K562 (cell line): ENCODE measurements at regions not wholly inside any gene's neighbourhood (a gene's known extent, or its start where the extent isn't known, plus 50 kb on each side); places are given as distances from the start of the nearest gene placed in this dataset.

ENCODE experiments used
- ATAC-seq: fragments of 200-7000 bp; cut with Tn5 transposase; 3 replicates; pipeline ENCODE4 v1.9.1; 2020; ENCODE audit warnings: moderate library complexity
- BruUV-seq: library from RNA; stranded (reverse); fragments of 400-500 nt; replicated peaks from 2 replicates; lab custom pipeline; 2021; lab: Mats Ljungman, UMichigan
- CTCF ChIA-PET: fragments of 300-600 bp; formaldehyde crosslinking; extraction: SDS; loops from one replicate; lab custom pipeline; 2021; ENCODE audit warnings: low intra/inter-chr PET ratio; lab: Yijun Ruan, JAX
- POLR2A ChIA-PET: fragments of 300-600, 350-650 bp; sonication (Branson Sonifier 250); formaldehyde crosslinking; extraction: SDS; loops from one replicate; lab custom pipeline; 2021; ENCODE audit warnings: antibody characterized with exemption, inconsistent platforms; lab: Yijun Ruan, JAX
- DNase-seq, 4 experiments: peaks; one replicate each; pipeline versions ENCODE4 v3.0.0 to v3.0.0-alpha.2; 2011 to 2018; ENCODE audit warnings: low spot score in 3 of 4, mixed read lengths in 3 of 4; ENCODE audit errors: extremely low read depth in 1 of 4
- FAIRE-seq: peaks from 2 replicates; lab custom pipeline; 2011; peaks lifted over from hg19 to GRCh38; lab: Jason Lieb, UNC
- H2AFZ ChIP-seq: 2 replicates; pipeline ENCODE4 v1.6.0; 2011; ENCODE audit warnings: low read depth, low read length, control low read depth, inconsistent platforms
- H3K27ac ChIP-seq: fragments of 200-600 bp; 3 replicates; pipeline ENCODE4 v1.8.0; 2011; ENCODE audit warnings: low read depth, mild to moderate bottlenecking, control low read depth, inconsistent platforms, low read length, moderate library complexity, mixed read lengths; ENCODE audit errors: extremely low read depth
- H3K27me3 ChIP-seq, 2 experiments: fragments of 300-600 bp in 1 of 2; 2 replicates in 1 of 2; 3 replicates in 1 of 2; pipeline versions ENCODE4 v1.6.0 to v1.8.0; 2011; ENCODE audit warnings: inconsistent platforms in 2 of 2, low read length in 2 of 2, mild to moderate bottlenecking in 1 of 2, mixed read lengths in 1 of 2, moderate library complexity in 1 of 2; ENCODE audit not compliant: control insufficient read depth in 2 of 2, insufficient read depth in 2 of 2
- H3K36me3 ChIP-seq: fragments of 300-600 bp; 3 replicates; pipeline ENCODE4 v1.8.0; 2011; ENCODE audit warnings: mild to moderate bottlenecking, low read length, inconsistent platforms; ENCODE audit not compliant: control insufficient read depth, insufficient read depth
- H3K4me1 ChIP-seq, 2 experiments: fragments of 200-600 bp in 1 of 2; replicated peaks in 1 of 2; 2 replicates in 1 of 2; 3 replicates in 1 of 2; pipeline versions ENCODE4 v1.5.1 to v1.8.0; 2011; ENCODE audit warnings: inconsistent platforms in 2 of 2, low read length in 2 of 2, mild to moderate bottlenecking in 1 of 2, mixed read lengths in 1 of 2, moderate library complexity in 1 of 2; ENCODE audit not compliant: control insufficient read depth in 2 of 2, insufficient read depth in 2 of 2
- H3K4me2 ChIP-seq: 2 replicates; pipeline ENCODE4 v1.6.1; 2011; ENCODE audit warnings: low read length, control low read depth, inconsistent platforms, mixed read lengths; ENCODE audit not compliant: insufficient read depth
- H3K4me3 ChIP-seq: fragments of 200-600 bp; sonication (generic), shearing (Covaris generic); 2 replicates; pipeline ENCODE4 v1.5.1; 2016; ENCODE audit warnings: control low read depth, inconsistent platforms
- H3K79me2 ChIP-seq: fragments of 200-600 bp; 3 replicates; pipeline ENCODE4 v1.8.0; 2011; ENCODE audit warnings: low read length, inconsistent platforms; ENCODE audit not compliant: control insufficient read depth, insufficient read depth
- H3K9ac ChIP-seq, 2 experiments: 2 replicates each; pipeline versions ENCODE4 v1.6.0 to v1.6.1; 2011; ENCODE audit warnings: low read depth in 2 of 2, low read length in 2 of 2, control low read depth in 1 of 2, inconsistent platforms in 1 of 2, mild to moderate bottlenecking in 1 of 2, mixed read lengths in 1 of 2; ENCODE audit not compliant: insufficient read depth in 1 of 2
- H3K9me1 ChIP-seq: one replicate; pipeline ENCODE4 v1.6.0; 2011; ENCODE audit warnings: inconsistent platforms, mild to moderate bottlenecking, low read length, moderate library complexity; ENCODE audit not compliant: control insufficient read depth, insufficient read depth
- H3K9me3 ChIP-seq: replicated peaks from 2 replicates; pipeline ENCODE4 v1.5.1; 2011; ENCODE audit warnings: low read depth, low read length, inconsistent platforms; ENCODE audit not compliant: control insufficient read depth, insufficient read depth
- H4K20me1 ChIP-seq: replicated peaks from 2 replicates; pipeline ENCODE4 v1.6.1; 2011; ENCODE audit warnings: low read length, inconsistent platforms, mixed read lengths; ENCODE audit not compliant: control insufficient read depth, insufficient read depth
- ARHGAP35 ChIP-seq: fragments of 450-650 bp; IDR thresholded peaks from 2 replicates; pipeline ENCODE4 v1.6.1; 2018; ENCODE audit not compliant: partially characterized antibody
- CBX3 ChIP-seq, 2 experiments: IDR thresholded peaks; 1 replicate in 1 of 2; 2 replicates in 1 of 2; pipeline ENCODE4 v1.6.1; 2012; ENCODE audit warnings: inconsistent platforms in 2 of 2, low read length in 2 of 2, borderline replicate concordance in 1 of 2, control low read depth in 1 of 2
- ELF4 ChIP-seq: fragments of 450-650 bp; formaldehyde crosslinking; IDR thresholded peaks from 2 replicates; pipeline ENCODE4 v1.4.0; 2022; ENCODE audit warnings: missing genetic modification characterization
- FOS ChIP-seq: IDR thresholded peaks from 3 replicates; pipeline ENCODE4 v1.6.1; 2011; ENCODE audit not compliant: insufficient read length; ENCODE audit errors: extremely low read depth
- GABPB2 ChIP-seq: fragments of 250-450 bp; sonication (Bioruptor Pico); conservative IDR thresholded peaks from 2 replicates; pipeline ENCODE4 v1.5.1; 2021; ENCODE audit warnings: mild to moderate bottlenecking
- KLF13 ChIP-seq: fragments of 450-650 bp; IDR thresholded peaks from 2 replicates; pipeline ENCODE4 v1.6.1; 2016; ENCODE audit warnings: missing genetic modification characterization, low read depth, mild to moderate bottlenecking, missing compliant biosample characterization, moderate library complexity, borderline replicate concordance
- KLF16 ChIP-seq: IDR thresholded peaks from 2 replicates; pipeline ENCODE4 v1.6.1; 2016; ENCODE audit warnings: antibody characterized with exemption
- LARP7 ChIP-seq: fragments of 450-650 bp; IDR thresholded peaks from 2 replicates; pipeline ENCODE4 v1.6.1; 2016
- LCOR ChIP-seq: sonication (generic); formaldehyde crosslinking; IDR thresholded peaks from 2 replicates; pipeline ENCODE4 v1.8.0; 2022; ENCODE audit warnings: mild to moderate bottlenecking, missing genetic modification reagents
- LEF1 ChIP-seq: fragments of 450-650 bp; IDR thresholded peaks from 2 replicates; pipeline ENCODE4 v1.6.1; 2016; ENCODE audit warnings: mild to moderate bottlenecking
- PML ChIP-seq: IDR thresholded peaks from 2 replicates; pipeline ENCODE4 v1.6.1; 2012; ENCODE audit warnings: low read length, inconsistent platforms
- PREB ChIP-seq: sonication (generic); formaldehyde crosslinking; IDR thresholded peaks from 2 replicates; pipeline ENCODE4 v1.8.1; 2023; ENCODE audit warnings: mild to moderate bottlenecking, missing genetic modification reagents
- PTTG1 ChIP-seq: fragments of 450-650 bp; IDR thresholded peaks from 2 replicates; pipeline ENCODE4 v1.6.1; 2016; ENCODE audit warnings: low read depth, mild to moderate bottlenecking, missing genetic modification characterization, missing compliant biosample characterization
- SMARCA5 ChIP-seq: fragments of 450-650 bp; IDR thresholded peaks from 2 replicates; pipeline ENCODE4 v1.6.1; 2016
- STAT6 ChIP-seq: sonication (generic); formaldehyde crosslinking; IDR thresholded peaks from 2 replicates; pipeline ENCODE4 v1.8.1; 2023; ENCODE audit warnings: mild to moderate bottlenecking, missing genetic modification reagents
- TARDBP ChIP-seq: fragments of 450-650 bp; IDR thresholded peaks from 2 replicates; pipeline ENCODE4 v1.6.1; 2016
- THAP7 ChIP-seq: fragments of 250-450 bp; sonication (Bioruptor Pico); IDR thresholded peaks from 2 replicates; pipeline ENCODE4 v1.5.0; 2021
- ZKSCAN1 ChIP-seq: fragments of 150-350 bp; IDR thresholded peaks from 2 replicates; pipeline ENCODE4 v1.6.1; 2016; ENCODE audit warnings: low read depth, low read length
- WGBS: fragments of 100-300 bp; shearing (Covaris generic); methylation state at CpG from one replicate; pipeline ENCODE4 v1.1.6; 2016; ENCODE audit warnings: low coverage, mixed read lengths; ENCODE audit not compliant: insufficient coverage; ENCODE audit errors: missing lambda C conversion rate; 5-methylcytosine and 5-hydroxymethylcytosine counted together
- in situ Hi-C: fragments of 300-500 bp; cut with MboI; formaldehyde crosslinking; loops from 4 replicates; pipeline ENCODE4 v1.15.0; 2018; ENCODE audit warnings: inconsistent platforms, mixed read lengths
- intact Hi-C: fragments of 100-400 bp; cut with micrococcal nuclease; formaldehyde crosslinking; loops from 2 replicates; pipeline ENCODE4 v1.14.2; 2022

GRCh38 chr17:55645361-55645760 is 77.3 kb downstream of the TMEM100 start:
- ChIA-PET POLR2A (no interaction called here), CTCF (no interaction called here)
- Histone ChIP-seq H2AFZ (no peak overlapping the region), H3K4me1 (peaks cover 0 to 4% of the 10 kb centered on the region in 2 experiments; a peak in 1 of 5 replicates), H3K4me2 (no peak overlapping the region), H3K36me3 (no peaks in the 10 kb centered on the region), H3K9me3 (0 out of 2 replicates have a peak, but pooled peaks cover 2% of the 10 kb centered on the region), H3K27me3 (peaks cover 0 to 2% of the 10 kb centered on the region in 2 experiments; a peak in 1 of 5 replicates), H3K9ac (no peak overlapping the region), H3K27ac (no peak overlapping the region), H3K4me3 (no peak overlapping the region), H3K9me1 (no peaks in the 10 kb centered on the region), H3K79me2 (no peaks in the 10 kb centered on the region), H4K20me1 (no peaks in the 10 kb centered on the region)
- intact Hi-C loops = no loop called here
- no peak for ATAC-seq
- no peak for DNase-seq
- in situ Hi-C loops = no loop called here
- FAIRE-seq = no peak
- no TSS peak for BruUV-seq
- WGBS = 4% methylated on average over 2 of the region's 2 CpGs
- TF ChIP-seq LEF1 (no peak), TARDBP (no peak), PTTG1 (tag) (no peak), ELF4 (no peak), STAT6 (CRISPR knock-in tag) (no peak), PREB (CRISPR knock-in tag) (no peak), KLF13 (tag) (no peak), CBX3 (IDR thresholded peaks at IDR 0.05; ENCODE audit: borderline replicate concordance in 1 of 2, low read length in 2 of 2) (no peak), ZKSCAN1 (no peak), GABPB2 (CRISPR knock-in tag) (no peak), PML (no peak), FOS (no peak), LCOR (CRISPR knock-in tag) (no peak), KLF16 (no peak), THAP7 (CRISPR knock-in tag) (no peak), ARHGAP35 (no peak), SMARCA5 (no peak), LARP7 (no peak)
